ENCODE measurements at regions not wholly inside any gene's neighbourhood (a gene's known extent, or its start where the extent isn't known, plus 50 kb on each side); places are given as distances from the start of the nearest gene placed in this dataset.

GRCh38 chr7:131119381-131119780 is 208.3 kb upstream of the MKLN1 start:
- TF ChIP-seq CTCF (IDR thresholded peaks at IDR 0.05 in 2 of 3, conservative IDR thresholded peaks at IDR 0.05 in 1 of 3; ENCODE audit: borderline replicate concordance in 1 of 3, insufficient read depth in 1 of 3, low read depth in 2 of 3, low read length in 2 of 3), result no peak
- TF ChIP-seq TCF7L2 (IDR thresholded peaks at IDR 0.05; ENCODE audit: borderline replicate concordance, extremely low read depth, insufficient read depth, insufficient read length), result no peak
- no peak for TF ChIP-seq ZFX (IDR thresholded peaks at IDR 0.05)
- TF ChIP-seq EGR1 (IDR thresholded peaks at IDR 0.05; ENCODE audit: low read depth), result no peak
- no peak for TF ChIP-seq POLR2A (IDR thresholded peaks at IDR 0.05; ENCODE audit: borderline replicate concordance, extremely low read depth, insufficient read depth, insufficient read length)
- no peak for TF ChIP-seq SP1 (IDR thresholded peaks at IDR 0.05; ENCODE audit: low read depth)
- TF ChIP-seq POLR2AphosphoS5 (IDR thresholded peaks at IDR 0.05; ENCODE audit: low read depth, low read length), result no peak
- no peak for TF ChIP-seq ZBTB33 (IDR thresholded peaks at IDR 0.05; ENCODE audit: extremely low read depth, insufficient replicate concordance, low read length)
- TF ChIP-seq EZH2phosphoT487 (IDR thresholded peaks at IDR 0.05; ENCODE audit: borderline replicate concordance), result no peak
- TF ChIP-seq SIN3A (IDR thresholded peaks at IDR 0.05; ENCODE audit: low read depth), result no peak
- TF ChIP-seq RAD21 (IDR thresholded peaks at IDR 0.05; ENCODE audit: low read depth), result no peak
- TF ChIP-seq ATF3 (IDR thresholded peaks at IDR 0.05), result no peak
- TF ChIP-seq ZNF274 (IDR thresholded peaks at IDR 0.05; ENCODE audit: low read depth, low read length), result no peak
